ENCODE measurements at regions not wholly inside any gene's neighbourhood (a gene's known extent, or its start where the extent isn't known, plus 50 kb on each side); places are given as distances from the start of the nearest gene placed in this dataset.

GRCh38 chr11:119788096-119788883 lies 59.3 kb upstream of the NECTIN1 start:
- no peak for DNase-seq

GRCh38 chr11:119787074-119787461 lies 58.1 kb upstream of the NECTIN1 start:
- DNase-seq: no peak

GRCh38 chr11:119786431-119787073 lies 57.6 kb upstream of the NECTIN1 start:
- DNase-seq: no peak

GRCh38 chr11:119785131-119785530 lies 56.1 kb upstream of the NECTIN1 start:
- no peak for DNase-seq

- no peak for DNase-seq
Measured at GRCh38 chr11:119784421-119784820, 55.4 kb upstream of the NECTIN1 start.

- no peak for DNase-seq
Measured at GRCh38 chr11:119783466-119784400, 54.7 kb upstream of the NECTIN1 start.

- no peak for DNase-seq
Measured at GRCh38 chr11:119782739-119783072, 53.7 kb upstream of the NECTIN1 start.

GRCh38 chr11:119782006-119782738 lies 53.2 kb upstream of the NECTIN1 start:
- no peak for DNase-seq

- no peak for DNase-seq
Measured at GRCh38 chr11:119780222-119780953, 51.4 kb upstream of the NECTIN1 start.

- DNase-seq: no peak
Measured at GRCh38 chr11:119779195-119780071, 50.4 kb upstream of the NECTIN1 start.
